MM.1S (cell line): ENCODE measurements at regions not wholly inside any gene's neighbourhood (a gene's known extent, or its start where the extent isn't known, plus 50 kb on each side); places are given as distances from the start of the nearest gene placed in this dataset.

Experiments
- DNase-seq: peaks from one replicate; pipeline ENCODE4 v3.0.0-alpha.2; 2015
- H2AFZ ChIP-seq: fragments of 300-600 bp; sonication (generic); 2 replicates; pipeline ENCODE4 v1.6.0; 2016; ENCODE audit warnings: antibody characterized with exemption, low read length
- H3F3A ChIP-seq: fragments of 300-600 bp; sonication (generic); 2 replicates; pipeline ENCODE4 v1.6.1; 2016; ENCODE audit warnings: mild to moderate bottlenecking, antibody characterized with exemption, low read length, moderate library complexity, mixed read lengths; ENCODE audit not compliant: insufficient read depth
- H3K27ac ChIP-seq: fragments of 300-600 bp; sonication (generic); 2 replicates; pipeline ENCODE4 v1.5.1; 2016; ENCODE audit warnings: mild to moderate bottlenecking, low read length
- H3K27me3 ChIP-seq: fragments of 300-600 bp; sonication (generic); replicated peaks from 2 replicates; pipeline ENCODE4 v1.6.0; 2016; ENCODE audit warnings: low read length; ENCODE audit not compliant: insufficient read depth
- H3K36me3 ChIP-seq: fragments of 300-600 bp; sonication (generic); replicated peaks from 2 replicates; pipeline ENCODE4 v1.6.1; 2016; ENCODE audit warnings: mild to moderate bottlenecking, low read length, mixed read lengths; ENCODE audit not compliant: insufficient read depth
- H3K4me1 ChIP-seq: fragments of 300-600 bp; sonication (generic); 2 replicates; pipeline ENCODE4 v1.6.1; 2016; ENCODE audit warnings: low read length, mixed read lengths
- H3K4me2 ChIP-seq: fragments of 300-600 bp; sonication (generic); 2 replicates; pipeline ENCODE4 v1.6.0; 2016; ENCODE audit warnings: low read depth, low read length
- H3K4me3 ChIP-seq: fragments of 300-600 bp; sonication (generic); 2 replicates; pipeline ENCODE4 v1.5.1; 2016; ENCODE audit warnings: low read length, mixed read lengths
- H3K79me2 ChIP-seq: fragments of 300-600 bp; sonication (generic); 2 replicates; pipeline ENCODE4 v1.6.1; 2016; ENCODE audit warnings: mixed run types, low read length, mixed read lengths
- H3K9ac ChIP-seq: fragments of 300-600 bp; sonication (generic); 2 replicates; pipeline ENCODE4 v1.6.1; 2016; ENCODE audit warnings: low read length, mixed read lengths
- H3K9me2 ChIP-seq: fragments of 300-600 bp; sonication (generic); replicated peaks from 2 replicates; pipeline ENCODE4 v1.6.1; 2016; ENCODE audit warnings: mild to moderate bottlenecking, low read length, mixed read lengths; ENCODE audit not compliant: insufficient read depth
- H3K9me3 ChIP-seq: fragments of 300-600 bp; sonication (generic); replicated peaks from 2 replicates; pipeline ENCODE4 v1.6.1; 2016; ENCODE audit warnings: mild to moderate bottlenecking, low read length, mixed read lengths; ENCODE audit not compliant: insufficient read depth
- H4K20me1 ChIP-seq: fragments of 300-600 bp; sonication (generic); 2 replicates; pipeline ENCODE4 v1.6.1; 2016; ENCODE audit warnings: mild to moderate bottlenecking, low read length, moderate library complexity, mixed read lengths; ENCODE audit not compliant: insufficient read depth
- EZH2 ChIP-seq: fragments of 300-600 bp; sonication (generic); optimal IDR thresholded peaks from 2 replicates; pipeline ENCODE3; 2017; ENCODE audit warnings: low read depth, mild to moderate bottlenecking, antibody characterized with exemption, low read length, mixed read lengths
- EZH2phosphoT487 ChIP-seq: fragments of 300-600 bp; sonication (generic); IDR thresholded peaks from 2 replicates; pipeline ENCODE4 v1.6.1; 2018; ENCODE audit warnings: antibody characterized with exemption, low read length
- TF ChIP-seq, protein P1 (sequence below): fragments of 300-600 bp; sonication (generic); IDR thresholded peaks from 2 replicates; pipeline ENCODE4 v1.5.1; 2016; ENCODE audit warnings: antibody characterized with exemption, low read length, mixed read lengths

DNA sequence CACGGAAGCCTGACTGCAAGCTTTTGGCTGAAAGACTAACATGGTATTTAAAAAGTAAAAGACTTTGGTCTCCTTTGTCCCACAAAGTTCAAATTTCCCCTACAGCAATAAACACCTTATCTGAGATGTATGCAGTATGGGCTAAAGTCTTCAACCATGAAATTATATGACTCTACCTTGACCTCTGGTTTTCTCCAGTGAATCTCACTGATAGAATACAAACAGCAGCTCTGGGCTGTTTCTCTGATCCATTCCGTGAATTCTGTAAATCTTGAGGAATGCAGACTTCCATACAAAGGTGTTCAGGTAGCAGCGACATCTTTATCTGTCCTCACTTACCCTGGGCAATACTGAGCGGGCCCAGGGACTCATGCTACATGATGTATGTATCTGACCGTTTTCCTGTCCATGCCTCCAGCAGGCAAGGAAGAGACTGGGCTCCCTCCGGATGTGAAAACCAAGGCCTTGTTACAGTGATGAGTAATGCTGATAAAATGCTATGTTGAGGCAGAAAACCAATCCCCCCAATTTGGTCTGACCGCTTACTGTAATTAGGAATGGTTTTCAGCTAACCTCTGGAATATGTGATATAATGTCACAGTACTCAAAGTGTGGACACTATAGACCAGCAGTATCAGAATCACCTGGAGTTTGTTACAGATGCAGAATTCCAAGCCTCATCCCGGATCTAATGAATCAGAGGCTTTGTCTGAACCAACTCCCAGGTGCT is 589.8 kb downstream of the HS3ST4 start:
- Histone ChIP-seq H3K36me3 (no peaks in the 10 kb centered on the region), H4K20me1 (no peaks in the 10 kb centered on the region), H3K9me3 (no peaks in the 10 kb centered on the region), H3K27me3 (no peaks in the 10 kb centered on the region), H3K9ac (no peak overlapping the region), H3K27ac (no peak overlapping the region), H3K4me1 (no peaks in the 10 kb centered on the region), H3K79me2 (no peaks in the 10 kb centered on the region), H3F3A (no peaks in the 10 kb centered on the region), H3K4me2 (no peak overlapping the region), H3K9me2 (no peaks in the 10 kb centered on the region), H2AFZ (no peak overlapping the region), H3K4me3 (no peak overlapping the region)
- TF ChIP-seq EZH2 (no peak), EZH2phosphoT487 (no peak)
- TF ChIP-seq, protein P1, sequence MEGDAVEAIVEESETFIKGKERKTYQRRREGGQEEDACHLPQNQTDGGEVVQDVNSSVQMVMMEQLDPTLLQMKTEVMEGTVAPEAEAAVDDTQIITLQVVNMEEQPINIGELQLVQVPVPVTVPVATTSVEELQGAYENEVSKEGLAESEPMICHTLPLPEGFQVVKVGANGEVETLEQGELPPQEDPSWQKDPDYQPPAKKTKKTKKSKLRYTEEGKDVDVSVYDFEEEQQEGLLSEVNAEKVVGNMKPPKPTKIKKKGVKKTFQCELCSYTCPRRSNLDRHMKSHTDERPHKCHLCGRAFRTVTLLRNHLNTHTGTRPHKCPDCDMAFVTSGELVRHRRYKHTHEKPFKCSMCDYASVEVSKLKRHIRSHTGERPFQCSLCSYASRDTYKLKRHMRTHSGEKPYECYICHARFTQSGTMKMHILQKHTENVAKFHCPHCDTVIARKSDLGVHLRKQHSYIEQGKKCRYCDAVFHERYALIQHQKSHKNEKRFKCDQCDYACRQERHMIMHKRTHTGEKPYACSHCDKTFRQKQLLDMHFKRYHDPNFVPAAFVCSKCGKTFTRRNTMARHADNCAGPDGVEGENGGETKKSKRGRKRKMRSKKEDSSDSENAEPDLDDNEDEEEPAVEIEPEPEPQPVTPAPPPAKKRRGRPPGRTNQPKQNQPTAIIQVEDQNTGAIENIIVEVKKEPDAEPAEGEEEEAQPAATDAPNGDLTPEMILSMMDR = no peak
- DNase-seq = no peak

DNA sequence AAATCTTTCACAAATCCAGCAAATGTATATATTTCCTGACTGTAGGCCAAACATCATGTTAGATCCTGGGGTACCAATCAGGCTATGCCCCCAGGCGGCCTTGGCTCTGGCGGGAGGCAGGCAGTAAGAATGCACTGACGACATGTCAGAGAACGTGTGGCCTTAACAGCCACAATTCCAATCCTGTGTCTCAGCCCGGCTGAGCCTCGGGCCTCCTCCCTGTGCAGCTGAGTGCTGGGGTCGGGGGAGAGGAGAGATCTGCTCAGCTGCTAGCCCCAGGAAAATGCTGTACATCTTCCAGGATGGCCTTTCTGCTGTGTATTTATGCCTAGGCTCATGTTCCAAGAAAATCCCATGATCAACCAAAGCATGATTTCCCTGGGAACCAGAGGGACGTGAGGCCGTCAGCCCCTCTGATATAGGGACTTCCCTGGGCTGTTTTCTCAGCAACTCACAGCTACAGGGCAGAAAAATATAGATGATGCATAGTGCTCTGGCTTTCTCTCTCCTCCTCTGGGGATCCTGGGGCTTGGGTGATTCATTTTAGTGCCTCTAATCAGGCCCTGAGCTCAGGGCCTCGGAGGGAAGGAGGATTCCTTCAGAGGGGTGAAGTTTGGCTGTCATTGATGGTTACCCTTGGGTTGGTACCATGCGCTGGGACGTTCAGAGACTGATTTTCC is 604.0 kb downstream of the HS3ST4 start:
- no peaks in the 10 kb centered on the region for H3K9me3 ChIP-seq

DNA sequence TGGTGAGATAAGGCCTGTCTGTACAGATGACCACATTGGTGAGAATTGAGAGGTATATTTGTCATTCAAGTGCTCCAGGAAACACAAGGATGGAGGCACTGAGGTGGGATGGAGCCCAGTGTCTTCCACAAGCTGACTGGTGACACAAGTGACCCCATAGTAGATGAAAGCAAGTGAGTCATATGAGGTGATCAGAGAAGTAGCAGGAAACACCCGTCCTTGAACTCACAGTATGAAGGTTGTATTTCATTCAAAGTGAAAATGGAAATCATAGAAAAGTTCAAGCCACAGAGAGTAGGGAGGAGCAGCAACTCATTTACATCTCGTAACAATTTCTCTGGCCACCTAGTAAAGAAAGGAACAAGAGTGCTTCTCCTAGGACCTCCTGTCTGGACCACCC is 609.8 kb downstream of the HS3ST4 start:
- H4K20me1 ChIP-seq = no peaks in the 10 kb centered on the region
- no peaks in the 10 kb centered on the region for H3K9me3 ChIP-seq
- DNase-seq = no peak
- H2AFZ ChIP-seq = no peak overlapping the region
- TF ChIP-seq EZH2phosphoT487 (no peak), EZH2 (no peak)
- TF ChIP-seq, protein P1 = no peak
- no peaks in the 10 kb centered on the region for H3K9me2 ChIP-seq
- H3K27ac ChIP-seq = no peak overlapping the region
- H3K4me3 ChIP-seq = no peak overlapping the region
- H3K4me1 ChIP-seq = no peaks in the 10 kb centered on the region
- no peaks in the 10 kb centered on the region for H3K36me3 ChIP-seq
- H3K4me2 ChIP-seq = no peak overlapping the region
- no peaks in the 10 kb centered on the region for H3F3A ChIP-seq
- no peak overlapping the region for H3K9ac ChIP-seq
- H3K79me2 ChIP-seq = no peaks in the 10 kb centered on the region
- H3K27me3 ChIP-seq = no peaks in the 10 kb centered on the region

More for the DNA sequence above, 604.0 kb downstream of the HS3ST4 start:
- Histone ChIP-seq H3K36me3 (no peaks in the 10 kb centered on the region), H3K9ac (no peak overlapping the region), H3F3A (no peaks in the 10 kb centered on the region), H3K27me3 (no peaks in the 10 kb centered on the region), H3K4me3 (no peak overlapping the region), H3K9me2 (no peaks in the 10 kb centered on the region), H3K27ac (no peak overlapping the region), H4K20me1 (no peaks in the 10 kb centered on the region), H3K4me2 (no peak overlapping the region), H2AFZ (no peak overlapping the region), H3K4me1 (no peaks in the 10 kb centered on the region), H3K79me2 (no peaks in the 10 kb centered on the region)
- TF ChIP-seq, protein P1 = no peak
- no peak for TF ChIP-seq EZH2
- no peak for TF ChIP-seq EZH2phosphoT487
- no peak for DNase-seq
